SK-N-SH (cell line): ENCODE measurements at regions not wholly inside any gene's neighbourhood (a gene's known extent, or its start where the extent isn't known, plus 50 kb on each side); places are given as distances from the start of the nearest gene placed in this dataset.
A peak's percentile ranks its signal among the peaks of the same experiment; 100 is the strongest.

Source experiments
- CTCF ChIA-PET: fragments of 300-600, 350-600 bp; formaldehyde crosslinking; extraction: SDS; loops from one replicate; lab custom pipeline; 2021; lab: Yijun Ruan, JAX
- POLR2A ChIA-PET: fragments of 350-600 bp; sonication (Branson Sonifier 250); formaldehyde crosslinking; extraction: SDS; loops from one replicate; lab custom pipeline; 2020; ENCODE audit warnings: antibody characterized with exemption, inconsistent platforms; lab: Yijun Ruan, JAX
- DNase-seq: peaks from one replicate; pipeline ENCODE4 v3.0.0; 2012
- H2AFZ ChIP-seq: fragments of 200-600 bp; sonication (generic); 2 replicates; pipeline ENCODE4 v1.8.1; 2016; ENCODE audit warnings: antibody characterized with exemption, mild to moderate bottlenecking, low read depth
- H3F3A ChIP-seq: fragments of 200-600 bp; sonication (generic); replicated peaks from 2 replicates; pipeline ENCODE3; 2016; ENCODE audit warnings: antibody characterized with exemption, mild to moderate bottlenecking; ENCODE audit not compliant: insufficient read depth
- H3K27ac ChIP-seq, 2 experiments: fragments of 200-500 bp in 1 of 2; fragments of 200-600 bp in 1 of 2; sonication (Bioruptor generic) in 1 of 2; sonication (generic), shearing (Covaris generic) in 1 of 2; 2 replicates each; pipeline versions ENCODE4 v1.5.1 to v1.6.1; 2014 to 2016; ENCODE audit warnings: low read depth in 2 of 2, inconsistent platforms in 1 of 2, low read length in 1 of 2, mild to moderate bottlenecking in 1 of 2, mixed read lengths in 1 of 2
- H3K27me3 ChIP-seq: fragments of 200-600 bp; sonication (generic), shearing (Covaris generic); 2 replicates; pipeline ENCODE4 v1.6.1; 2016; ENCODE audit warnings: mixed run types; ENCODE audit not compliant: insufficient read depth
- H3K36me3 ChIP-seq, 2 experiments: fragments of 200-500 bp in 1 of 2; fragments of 200-600 bp in 1 of 2; sonication (Bioruptor generic) in 1 of 2; sonication (generic) in 1 of 2; replicated peaks in 1 of 2; 2 replicates each; pipeline versions ENCODE3 to v1.5.1; 2014 to 2016; ENCODE audit warnings: low read length in 1 of 2, mild to moderate bottlenecking in 1 of 2; ENCODE audit not compliant: insufficient read depth in 2 of 2, control insufficient read depth in 1 of 2
- H3K4me1 ChIP-seq, 2 experiments: fragments of 200-500 bp in 1 of 2; fragments of 200-600 bp in 1 of 2; sonication (Bioruptor generic) in 1 of 2; sonication (generic), shearing (Covaris generic) in 1 of 2; 2 replicates each; pipeline versions ENCODE4 v1.5.1 to v1.6.1; 2014 to 2016; ENCODE audit warnings: low read depth in 1 of 2, low read length in 1 of 2, mixed run types in 1 of 2; ENCODE audit not compliant: insufficient read depth in 2 of 2, control insufficient read depth in 1 of 2
- H3K4me2 ChIP-seq: fragments of 200-600 bp; sonication (generic), shearing (Covaris generic); 2 replicates; pipeline ENCODE4 v1.6.1; 2017; ENCODE audit warnings: mixed run types
- H3K4me3 ChIP-seq, 2 experiments: fragments of 200-500 bp in 1 of 2; fragments of 200-600 bp in 1 of 2; sonication (Bioruptor generic) in 1 of 2; sonication (generic), shearing (Covaris generic) in 1 of 2; 2 replicates each; pipeline versions ENCODE4 v1.5.1 to v1.8.1; 2014 to 2016; ENCODE audit warnings: low read depth in 2 of 2, inconsistent platforms in 1 of 2, low read length in 1 of 2, mild to moderate bottlenecking in 1 of 2, mixed read lengths in 1 of 2, moderate library complexity in 1 of 2
- H3K79me2 ChIP-seq: fragments of 200-600 bp; sonication (generic); 2 replicates; pipeline ENCODE4 v1.8.1; 2017; ENCODE audit warnings: mild to moderate bottlenecking; ENCODE audit not compliant: insufficient read depth
- H3K9ac ChIP-seq: fragments of 200-600 bp; sonication (generic); 2 replicates; pipeline ENCODE4 v1.6.1; 2017; ENCODE audit warnings: mixed run types
- H3K9me2 ChIP-seq: fragments of 200-600 bp; sonication (generic); 2 replicates; pipeline ENCODE4 v1.6.1; 2017; ENCODE audit warnings: mixed run types
- H3K9me3 ChIP-seq: fragments of 200-600 bp; sonication (generic); 2 replicates; pipeline ENCODE4 v1.6.1; 2017; ENCODE audit warnings: mixed run types, mild to moderate bottlenecking, moderate library complexity
- H4K20me1 ChIP-seq: fragments of 200-600 bp; sonication (generic); 2 replicates; pipeline ENCODE4 v1.6.1; 2017; ENCODE audit warnings: mild to moderate bottlenecking, mixed run types; ENCODE audit not compliant: insufficient read depth
- CHD2 ChIP-seq: fragments of 150-350 bp; IDR thresholded peaks from 2 replicates; pipeline ENCODE4 v1.6.1; 2018; ENCODE audit warnings: low read length; ENCODE audit not compliant: partially characterized antibody
- EP300 ChIP-seq, 2 experiments: IDR thresholded peaks; 2 replicates each; pipeline versions ENCODE4 v1.4.0 to v1.6.1; 2012; ENCODE audit warnings: borderline replicate concordance in 1 of 2, low read depth in 1 of 2, low read length in 1 of 2
- EZH2phosphoT487 ChIP-seq: fragments of 200-600 bp; sonication (generic); IDR thresholded peaks from 2 replicates; pipeline ENCODE4 v1.6.1; 2017; ENCODE audit warnings: low read depth, mixed run types, mild to moderate bottlenecking, antibody characterized with exemption, moderate library complexity, borderline replicate concordance
- GABPA ChIP-seq: IDR thresholded peaks from 2 replicates; pipeline ENCODE4 v1.4.0; 2012; ENCODE audit warnings: low read depth, mild to moderate bottlenecking
- JUND ChIP-seq: IDR thresholded peaks from 2 replicates; pipeline ENCODE4 v1.4.0; 2012
- POLR2AphosphoS5 ChIP-seq: IDR thresholded peaks from 2 replicates; pipeline ENCODE4 v1.6.1; 2012; ENCODE audit warnings: low read depth, low read length
- RAD21 ChIP-seq: IDR thresholded peaks from 2 replicates; pipeline ENCODE4 v1.6.1; 2012; ENCODE audit warnings: mild to moderate bottlenecking, low read length
- RXRA ChIP-seq: IDR thresholded peaks from 2 replicates; pipeline ENCODE4 v1.4.0; 2012; ENCODE audit warnings: low read depth, mild to moderate bottlenecking, borderline replicate concordance
- SIN3A ChIP-seq: IDR thresholded peaks from 2 replicates; pipeline ENCODE4 v1.6.1; 2012; ENCODE audit warnings: low read depth, mild to moderate bottlenecking, low read length, moderate library complexity, borderline replicate concordance
- TAF1 ChIP-seq: IDR thresholded peaks from 2 replicates; pipeline ENCODE4 v1.6.1; 2012; ENCODE audit warnings: low read depth, mild to moderate bottlenecking, low read length, moderate library complexity, borderline replicate concordance
- TCF12 ChIP-seq: IDR thresholded peaks from 2 replicates; pipeline ENCODE4 v1.4.0; 2012
- YY1 ChIP-seq: IDR thresholded peaks from 2 replicates; pipeline ENCODE4 v1.4.0; 2012; ENCODE audit warnings: low read depth, mild to moderate bottlenecking
- WGBS: methylation state at CpG from one replicate; pipeline ENCODE4 v1.1.6; 2017; ENCODE audit warnings: low lambda C conversion rate; 5-methylcytosine and 5-hydroxymethylcytosine counted together
- TF ChIP-seq, protein P1 (sequence below): fragments of 150-350 bp; IDR thresholded peaks from 2 replicates; pipeline ENCODE4 v1.6.1; 2017; ENCODE audit warnings: antibody characterized with exemption, low read length, low read depth, borderline replicate concordance
- TF ChIP-seq, protein P2 (sequence below): fragments of 200-600 bp; sonication (generic); IDR thresholded peaks from 2 replicates; pipeline ENCODE4 v1.6.1; 2017; ENCODE audit warnings: antibody characterized with exemption, mild to moderate bottlenecking, moderate library complexity
- TF ChIP-seq, protein P3 (sequence below): IDR thresholded peaks from 2 replicates; pipeline ENCODE4; 2012
- TF ChIP-seq, protein P4 (sequence below): fragments of 150-350 bp; IDR thresholded peaks from 2 replicates; pipeline ENCODE4 v1.6.1; 2016; ENCODE audit warnings: mild to moderate bottlenecking, low read depth, low read length

DNA sequence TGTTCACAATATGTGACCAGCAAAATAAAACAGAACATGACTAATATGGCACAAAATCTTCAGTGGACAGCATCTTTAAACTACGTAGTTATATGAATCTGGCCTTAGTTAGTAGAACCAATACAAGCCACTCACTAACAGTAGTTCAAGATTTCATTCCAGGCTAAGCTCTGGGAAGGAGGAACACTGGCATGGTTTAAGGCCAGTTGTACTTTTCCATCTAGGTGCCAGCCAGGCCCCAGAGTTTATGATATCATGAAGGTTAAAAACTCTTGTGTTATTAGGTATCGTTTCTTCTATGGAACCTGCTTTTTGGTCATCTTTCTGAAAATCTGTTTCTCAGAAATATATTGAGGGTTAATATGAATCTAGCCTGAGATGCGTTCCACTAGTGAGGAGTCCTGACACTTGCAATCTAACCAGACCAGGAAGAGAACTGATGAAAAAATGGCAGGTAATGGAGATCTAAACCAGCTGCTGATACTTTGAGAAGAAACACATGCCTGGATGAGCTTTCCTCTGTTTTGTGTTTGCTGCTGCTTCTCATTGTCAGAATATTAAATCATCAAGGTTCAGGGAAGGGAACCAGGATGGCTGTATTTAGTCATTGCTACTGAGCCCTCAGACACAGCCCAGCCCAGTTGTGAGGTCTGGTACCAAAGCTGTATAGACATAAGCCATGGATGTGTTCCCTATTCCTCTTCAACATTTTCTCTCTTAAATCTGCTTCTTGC lies 182.8 kb upstream of the SETBP1 start:
- no peaks in the 10 kb centered on the region for H3F3A ChIP-seq
- H2AFZ ChIP-seq: no peak overlapping the region
- H3K27me3 ChIP-seq: no peaks in the 10 kb centered on the region
- 65% methylated on average over 3 of the region's 3 CpGs for WGBS
- no peaks in the 10 kb centered on the region for H4K20me1 ChIP-seq
- no peaks in the 10 kb centered on the region for H3K79me2 ChIP-seq
- ChIA-PET CTCF (no interaction called here), POLR2A (no interaction called here)
- H3K36me3 ChIP-seq: no peaks in the 10 kb centered on the region
- 0 out of 2 replicates have a peak, but pooled peaks cover 4% of the 10 kb centered on the region for H3K9me2 ChIP-seq
- no peak overlapping the region for H3K9ac ChIP-seq
- peak overlapping the region in 1 of 2 experiments; percentile 47; a peak in 1 of 4 replicates for H3K27ac ChIP-seq
- no peak for TF ChIP-seq RAD21
- TF ChIP-seq EP300 (IDR thresholded peaks at IDR 0.05; ENCODE audit: borderline replicate concordance in 1 of 2, low read depth in 1 of 2, low read length in 1 of 2): peak in 1 of 2 experiments; percentile 65; a peak in 2 of 4 replicates
- TF ChIP-seq YY1: no peak
- peak; percentile 51; the same call in 1 of the 2 replicates for TF ChIP-seq POLR2AphosphoS5
- no peak for TF ChIP-seq EZH2phosphoT487
- TF ChIP-seq, protein P1, sequence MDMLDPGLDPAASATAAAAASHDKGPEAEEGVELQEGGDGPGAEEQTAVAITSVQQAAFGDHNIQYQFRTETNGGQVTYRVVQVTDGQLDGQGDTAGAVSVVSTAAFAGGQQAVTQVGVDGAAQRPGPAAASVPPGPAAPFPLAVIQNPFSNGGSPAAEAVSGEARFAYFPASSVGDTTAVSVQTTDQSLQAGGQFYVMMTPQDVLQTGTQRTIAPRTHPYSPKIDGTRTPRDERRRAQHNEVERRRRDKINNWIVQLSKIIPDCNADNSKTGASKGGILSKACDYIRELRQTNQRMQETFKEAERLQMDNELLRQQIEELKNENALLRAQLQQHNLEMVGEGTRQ: no peak
- no peak for TF ChIP-seq TAF1
- TF ChIP-seq, protein P2, sequence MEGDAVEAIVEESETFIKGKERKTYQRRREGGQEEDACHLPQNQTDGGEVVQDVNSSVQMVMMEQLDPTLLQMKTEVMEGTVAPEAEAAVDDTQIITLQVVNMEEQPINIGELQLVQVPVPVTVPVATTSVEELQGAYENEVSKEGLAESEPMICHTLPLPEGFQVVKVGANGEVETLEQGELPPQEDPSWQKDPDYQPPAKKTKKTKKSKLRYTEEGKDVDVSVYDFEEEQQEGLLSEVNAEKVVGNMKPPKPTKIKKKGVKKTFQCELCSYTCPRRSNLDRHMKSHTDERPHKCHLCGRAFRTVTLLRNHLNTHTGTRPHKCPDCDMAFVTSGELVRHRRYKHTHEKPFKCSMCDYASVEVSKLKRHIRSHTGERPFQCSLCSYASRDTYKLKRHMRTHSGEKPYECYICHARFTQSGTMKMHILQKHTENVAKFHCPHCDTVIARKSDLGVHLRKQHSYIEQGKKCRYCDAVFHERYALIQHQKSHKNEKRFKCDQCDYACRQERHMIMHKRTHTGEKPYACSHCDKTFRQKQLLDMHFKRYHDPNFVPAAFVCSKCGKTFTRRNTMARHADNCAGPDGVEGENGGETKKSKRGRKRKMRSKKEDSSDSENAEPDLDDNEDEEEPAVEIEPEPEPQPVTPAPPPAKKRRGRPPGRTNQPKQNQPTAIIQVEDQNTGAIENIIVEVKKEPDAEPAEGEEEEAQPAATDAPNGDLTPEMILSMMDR: no peak
- TF ChIP-seq, protein P3, sequence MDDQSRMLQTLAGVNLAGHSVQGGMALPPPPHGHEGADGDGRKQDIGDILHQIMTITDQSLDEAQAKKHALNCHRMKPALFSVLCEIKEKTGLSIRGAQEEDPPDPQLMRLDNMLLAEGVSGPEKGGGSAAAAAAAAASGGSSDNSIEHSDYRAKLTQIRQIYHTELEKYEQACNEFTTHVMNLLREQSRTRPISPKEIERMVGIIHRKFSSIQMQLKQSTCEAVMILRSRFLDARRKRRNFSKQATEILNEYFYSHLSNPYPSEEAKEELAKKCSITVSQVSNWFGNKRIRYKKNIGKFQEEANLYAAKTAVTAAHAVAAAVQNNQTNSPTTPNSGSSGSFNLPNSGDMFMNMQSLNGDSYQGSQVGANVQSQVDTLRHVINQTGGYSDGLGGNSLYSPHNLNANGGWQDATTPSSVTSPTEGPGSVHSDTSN: peak; percentile 67
- no peak for TF ChIP-seq GABPA
- peak; percentile 92 for TF ChIP-seq TCF12
- TF ChIP-seq CHD2: no peak
- TF ChIP-seq RXRA: no peak
- TF ChIP-seq, protein P4, sequence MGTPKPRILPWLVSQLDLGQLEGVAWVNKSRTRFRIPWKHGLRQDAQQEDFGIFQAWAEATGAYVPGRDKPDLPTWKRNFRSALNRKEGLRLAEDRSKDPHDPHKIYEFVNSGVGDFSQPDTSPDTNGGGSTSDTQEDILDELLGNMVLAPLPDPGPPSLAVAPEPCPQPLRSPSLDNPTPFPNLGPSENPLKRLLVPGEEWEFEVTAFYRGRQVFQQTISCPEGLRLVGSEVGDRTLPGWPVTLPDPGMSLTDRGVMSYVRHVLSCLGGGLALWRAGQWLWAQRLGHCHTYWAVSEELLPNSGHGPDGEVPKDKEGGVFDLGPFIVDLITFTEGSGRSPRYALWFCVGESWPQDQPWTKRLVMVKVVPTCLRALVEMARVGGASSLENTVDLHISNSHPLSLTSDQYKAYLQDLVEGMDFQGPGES: no peak
- no peak for TF ChIP-seq SIN3A
- TF ChIP-seq JUND: peak; percentile 27
- no peaks in the 10 kb centered on the region; the same call in 1 of the 2 replicates for H3K9me3 ChIP-seq
- DNase-seq: peak; percentile 2
- no peak overlapping the region for H3K4me2 ChIP-seq
- no peak overlapping the region for H3K4me3 ChIP-seq
- no peaks in the 10 kb centered on the region; a peak in 2 of 4 replicates for H3K4me1 ChIP-seq
